ENCODE measurements at regions not wholly inside any gene's neighbourhood (a gene's known extent, or its start where the extent isn't known, plus 50 kb on each side); places are given as distances from the start of the nearest gene placed in this dataset.

GRCh38 chr6:140079328-140079727 lies 704.9 kb upstream of the CITED2 start:
- TF ChIP-seq EZH2 (IDR thresholded peaks at IDR 0.05), result no peak
- no peak for TF ChIP-seq CTCF (IDR thresholded peaks at IDR 0.05)
- TF ChIP-seq EZH2phosphoT487 (IDR thresholded peaks at IDR 0.05), result no peak
